Colonic mucosa (tissue), 4 donors: ENCODE measurements at regions not wholly inside any gene's neighbourhood (a gene's known extent, or its start where the extent isn't known, plus 50 kb on each side); places are given as distances from the start of the nearest gene placed in this dataset.

Experiments
- DNase-seq: peaks from one replicate; pipeline ENCODE4 v3.0.0-alpha.2; 2020
- H3K27ac ChIP-seq: fragments of 200-600 bp; one replicate; pipeline ENCODE4 v1.8.0; 2021
- H3K27me3 ChIP-seq: fragments of 200-600 bp; one replicate; pipeline ENCODE4 v1.8.0; 2021
- H3K36me3 ChIP-seq: fragments of 200-600 bp; one replicate; pipeline ENCODE4 v1.8.0; 2021
- H3K4me1 ChIP-seq: fragments of 200-600 bp; one replicate; pipeline ENCODE4 v1.8.0; 2021; ENCODE audit warnings: mild to moderate bottlenecking
- H3K4me3 ChIP-seq: fragments of 200-600 bp; one replicate; pipeline ENCODE4 v1.8.0; 2021
- H3K9ac ChIP-seq, 2 donors: one replicate each; pipeline ENCODE4 v1.7.0; 2013; ENCODE audit warnings: control low read depth in 2 of 2, low read depth in 2 of 2, low read length in 2 of 2
- H3K9me3 ChIP-seq: fragments of 200-600 bp; one replicate; pipeline ENCODE4 v1.8.0; 2021
- intact Hi-C: fragments of 100-400 bp; cut with DNase I; formaldehyde crosslinking; loops from one replicate; pipeline ENCODE4 v1.14.1; 2022
- TF ChIP-seq, protein P1 (sequence below): fragments of 200-600 bp; IDR thresholded peaks from one replicate; pipeline ENCODE4 v1.8.0; 2022; ENCODE audit warnings: antibody characterized with exemption, mild to moderate bottlenecking
- donor health status: healthy.
- donor health status: DM: no; HTN: no; CAD: no.
- donor health status: DM: no; HTN: no; CAD: no.

DNA sequence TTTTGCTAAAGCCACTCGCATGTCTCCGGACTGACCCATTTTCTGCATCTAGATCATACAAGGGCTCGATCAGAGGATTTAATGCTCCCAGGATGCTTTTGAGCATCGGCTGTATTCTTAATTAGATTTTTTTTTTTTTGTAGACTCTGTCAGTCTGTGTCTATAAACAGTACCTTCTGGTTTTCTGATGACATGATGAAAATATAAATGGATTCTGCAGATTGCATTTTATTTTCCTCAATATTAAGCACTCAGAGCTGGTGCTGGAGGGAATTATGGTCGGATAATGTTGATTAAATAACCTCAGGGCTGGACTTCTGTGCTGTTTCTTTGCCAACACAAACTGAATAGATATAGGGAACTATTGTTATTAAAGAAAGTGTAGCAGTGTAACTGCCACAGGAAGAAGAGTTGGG, 57.1 kb upstream of the LIMCH1 start:
- Histone ChIP-seq H3K36me3 (no peaks in the 10 kb centered on the region), H3K27ac (no peak overlapping the region), H3K27me3 (no peaks in the 10 kb centered on the region), H3K4me1 (no peaks in the 10 kb centered on the region), H3K9me3 (no peaks in the 10 kb centered on the region), H3K4me3 (no peak overlapping the region), H3K9ac (no peak overlapping the region)
- no peak for DNase-seq
- TF ChIP-seq, protein P1, sequence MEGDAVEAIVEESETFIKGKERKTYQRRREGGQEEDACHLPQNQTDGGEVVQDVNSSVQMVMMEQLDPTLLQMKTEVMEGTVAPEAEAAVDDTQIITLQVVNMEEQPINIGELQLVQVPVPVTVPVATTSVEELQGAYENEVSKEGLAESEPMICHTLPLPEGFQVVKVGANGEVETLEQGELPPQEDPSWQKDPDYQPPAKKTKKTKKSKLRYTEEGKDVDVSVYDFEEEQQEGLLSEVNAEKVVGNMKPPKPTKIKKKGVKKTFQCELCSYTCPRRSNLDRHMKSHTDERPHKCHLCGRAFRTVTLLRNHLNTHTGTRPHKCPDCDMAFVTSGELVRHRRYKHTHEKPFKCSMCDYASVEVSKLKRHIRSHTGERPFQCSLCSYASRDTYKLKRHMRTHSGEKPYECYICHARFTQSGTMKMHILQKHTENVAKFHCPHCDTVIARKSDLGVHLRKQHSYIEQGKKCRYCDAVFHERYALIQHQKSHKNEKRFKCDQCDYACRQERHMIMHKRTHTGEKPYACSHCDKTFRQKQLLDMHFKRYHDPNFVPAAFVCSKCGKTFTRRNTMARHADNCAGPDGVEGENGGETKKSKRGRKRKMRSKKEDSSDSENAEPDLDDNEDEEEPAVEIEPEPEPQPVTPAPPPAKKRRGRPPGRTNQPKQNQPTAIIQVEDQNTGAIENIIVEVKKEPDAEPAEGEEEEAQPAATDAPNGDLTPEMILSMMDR = no peak
- intact Hi-C loops = no loop called here

DNA sequence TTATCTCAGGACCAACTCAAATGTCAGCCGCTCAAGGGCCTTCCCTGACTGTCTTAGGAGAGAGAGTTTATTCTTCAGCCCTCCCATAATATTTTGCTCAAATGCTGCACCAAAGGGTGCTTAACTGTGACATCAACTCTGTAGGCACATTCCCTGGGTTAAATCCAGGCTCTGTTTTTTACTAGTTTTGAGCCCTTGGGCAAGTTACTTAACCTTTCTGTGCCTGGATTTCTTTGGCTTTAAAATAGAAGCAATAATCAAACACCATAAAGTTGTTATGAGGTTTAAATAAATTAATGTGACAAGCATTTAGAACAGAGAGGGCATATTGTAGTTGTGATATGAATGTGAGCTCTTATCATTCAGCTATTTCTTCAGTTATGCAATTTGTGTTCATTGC, 54.2 kb upstream of the LIMCH1 start:
- Histone ChIP-seq H3K27me3 (no peaks in the 10 kb centered on the region), H3K9ac (no peak overlapping the region), H3K27ac (no peak overlapping the region), H3K4me1 (no peaks in the 10 kb centered on the region), H3K9me3 (no peaks in the 10 kb centered on the region), H3K36me3 (no peaks in the 10 kb centered on the region), H3K4me3 (no peak overlapping the region)
- intact Hi-C loops = no loop called here
- TF ChIP-seq, protein P1 = no peak
- no peak for DNase-seq

DNA sequence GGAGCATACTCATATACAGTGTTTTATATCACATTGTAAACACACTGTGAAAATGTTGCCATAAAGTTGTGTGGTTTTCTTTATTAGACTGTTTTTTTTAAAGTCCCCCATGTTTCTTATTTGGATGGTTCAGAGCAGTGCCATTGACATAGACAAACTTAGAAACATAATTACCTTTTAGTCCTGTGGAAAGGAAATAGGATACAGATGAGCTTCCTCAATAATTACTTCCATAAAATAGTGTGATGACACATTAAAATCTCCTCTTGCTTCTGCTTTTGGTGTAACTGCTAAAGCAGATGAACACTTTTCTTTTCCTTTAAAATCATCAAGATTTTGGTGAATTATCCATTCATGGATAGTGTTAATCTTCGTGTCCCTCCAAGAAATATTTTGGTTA, 52.9 kb upstream of the LIMCH1 start:
- H3K9me3 ChIP-seq = no peaks in the 10 kb centered on the region
- TF ChIP-seq, protein P1 = no peak
- no peaks in the 10 kb centered on the region for H3K27me3 ChIP-seq
- intact Hi-C loops = no loop called here
- no peaks in the 10 kb centered on the region for H3K4me1 ChIP-seq
- DNase-seq = no peak
- no peak overlapping the region for H3K9ac ChIP-seq
- H3K27ac ChIP-seq = no peak overlapping the region
- H3K36me3 ChIP-seq = no peaks in the 10 kb centered on the region
- H3K4me3 ChIP-seq = no peak overlapping the region

DNA sequence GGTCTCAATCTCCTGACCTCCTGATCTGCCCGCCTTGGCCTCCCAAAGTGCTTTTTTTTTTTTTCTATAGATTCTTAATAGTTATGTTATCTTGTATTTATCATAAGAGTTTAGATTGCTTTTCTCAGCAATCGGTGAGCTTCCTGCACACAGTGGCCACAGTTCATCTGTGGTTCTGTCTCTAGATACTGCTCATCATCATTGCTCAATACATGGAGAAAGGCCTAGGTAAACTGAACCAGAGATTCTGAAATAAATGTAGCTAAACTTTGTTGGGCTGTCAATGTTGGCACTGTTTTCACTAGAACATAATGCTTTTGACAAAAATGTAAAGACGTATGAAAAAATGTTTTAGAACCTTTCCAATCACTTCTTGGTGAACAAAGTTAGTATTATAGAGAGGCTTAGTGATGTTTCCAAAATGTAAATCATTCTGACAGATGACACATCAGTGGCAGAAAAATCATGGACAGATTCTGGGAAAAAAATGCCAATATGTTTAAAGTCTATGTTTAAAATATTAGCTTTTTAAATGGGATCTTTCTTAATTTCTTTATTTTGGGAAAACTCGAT, 50.0 kb upstream of the LIMCH1 start:
- H3K9me3 ChIP-seq = no peaks in the 10 kb centered on the region
- intact Hi-C loops = no loop called here
- H3K9ac ChIP-seq = no peak overlapping the region
- H3K4me3 ChIP-seq = no peak overlapping the region
- no peaks in the 10 kb centered on the region for H3K36me3 ChIP-seq
- no peaks in the 10 kb centered on the region for H3K4me1 ChIP-seq
- H3K27ac ChIP-seq = no peak overlapping the region
- H3K27me3 ChIP-seq = no peaks in the 10 kb centered on the region
- DNase-seq = no peak
- TF ChIP-seq, protein P1 = no peak
